ENCODE measurements at regions not wholly inside any gene's neighbourhood (a gene's known extent, or its start where the extent isn't known, plus 50 kb on each side); places are given as distances from the start of the nearest gene placed in this dataset.

- peaks cover 4 to 25% of the 10 kb centered on the region in 2 donors for H3K4me1 ChIP-seq (ENCODE audit: control insufficient read depth in 1 of 2, low read depth in 2 of 2)
- H3K36me3 ChIP-seq = no peaks in the 10 kb centered on the region
- TF ChIP-seq, protein P1, sequence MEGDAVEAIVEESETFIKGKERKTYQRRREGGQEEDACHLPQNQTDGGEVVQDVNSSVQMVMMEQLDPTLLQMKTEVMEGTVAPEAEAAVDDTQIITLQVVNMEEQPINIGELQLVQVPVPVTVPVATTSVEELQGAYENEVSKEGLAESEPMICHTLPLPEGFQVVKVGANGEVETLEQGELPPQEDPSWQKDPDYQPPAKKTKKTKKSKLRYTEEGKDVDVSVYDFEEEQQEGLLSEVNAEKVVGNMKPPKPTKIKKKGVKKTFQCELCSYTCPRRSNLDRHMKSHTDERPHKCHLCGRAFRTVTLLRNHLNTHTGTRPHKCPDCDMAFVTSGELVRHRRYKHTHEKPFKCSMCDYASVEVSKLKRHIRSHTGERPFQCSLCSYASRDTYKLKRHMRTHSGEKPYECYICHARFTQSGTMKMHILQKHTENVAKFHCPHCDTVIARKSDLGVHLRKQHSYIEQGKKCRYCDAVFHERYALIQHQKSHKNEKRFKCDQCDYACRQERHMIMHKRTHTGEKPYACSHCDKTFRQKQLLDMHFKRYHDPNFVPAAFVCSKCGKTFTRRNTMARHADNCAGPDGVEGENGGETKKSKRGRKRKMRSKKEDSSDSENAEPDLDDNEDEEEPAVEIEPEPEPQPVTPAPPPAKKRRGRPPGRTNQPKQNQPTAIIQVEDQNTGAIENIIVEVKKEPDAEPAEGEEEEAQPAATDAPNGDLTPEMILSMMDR (IDR thresholded peaks at IDR 0.05) = no peak
- H3K27ac ChIP-seq = peak overlapping the region; percentile 53 to 78
- no peaks in the 10 kb centered on the region for H3K9me3 ChIP-seq
- DNase-seq (ENCODE audit: low spot score) = no peak
- H3K4me3 ChIP-seq = no peak overlapping the region
- H3K27me3 ChIP-seq (replicated peaks; ENCODE audit: insufficient read depth) = no peaks in the 10 kb centered on the region
- ATAC-seq (ENCODE audit: insufficient number of reproducible peaks, low FRiP score, low read depth) = no peak
Measured at GRCh38 chrX:110414273-110414672, 55.6 kb downstream of the RTL9 start.

DNA sequence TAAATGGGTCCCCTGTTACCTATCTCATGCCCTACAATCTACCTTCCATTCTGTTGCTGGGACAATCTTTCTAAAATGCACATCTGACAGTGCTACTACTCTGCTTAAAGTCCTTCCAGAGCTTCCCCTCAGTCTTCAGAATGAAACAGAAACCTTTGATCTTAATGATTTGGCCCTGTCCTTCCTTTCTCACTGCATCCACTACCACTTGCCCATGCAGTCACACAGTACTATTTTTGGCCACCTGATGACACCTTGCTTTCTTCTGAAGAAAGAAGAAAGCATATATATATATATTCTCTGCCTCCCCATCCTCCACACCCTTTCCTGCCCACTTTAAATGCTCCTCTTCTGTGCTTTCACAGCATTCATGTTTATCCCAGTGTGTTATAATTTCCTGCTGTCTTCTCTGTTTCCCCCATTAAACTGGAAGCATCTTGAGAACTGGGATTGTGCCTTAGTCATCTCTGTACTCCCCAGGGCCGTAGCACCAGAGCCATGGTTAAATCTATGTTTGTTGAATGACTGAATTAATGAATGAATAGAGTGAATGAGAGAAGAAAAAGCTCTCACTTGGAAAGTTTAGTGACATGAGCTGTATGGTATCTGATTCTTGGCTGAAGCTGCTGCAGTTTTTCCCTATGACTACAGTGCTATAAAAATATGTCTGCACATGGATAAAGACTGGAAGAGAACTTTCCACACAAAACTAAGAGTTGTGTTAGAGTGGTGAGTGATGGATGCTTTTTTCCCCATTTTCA lies 56.2 kb downstream of the RTL9 start:
- Histone ChIP-seq H3K4me1 (ENCODE audit: control insufficient read depth in 1 of 2, low read depth in 2 of 2) (peaks cover 4 to 29% of the 10 kb centered on the region in 2 donors), H3K9me3 (no peaks in the 10 kb centered on the region), H3K27ac (peak overlapping the region; percentile 53 to 78), H3K36me3 (no peaks in the 10 kb centered on the region), H3K4me3 (no peak overlapping the region), H3K27me3 (replicated peaks; ENCODE audit: insufficient read depth) (no peaks in the 10 kb centered on the region)
- ATAC-seq (ENCODE audit: insufficient number of reproducible peaks, low FRiP score, low read depth) (peak; percentile 58), DNase-seq (ENCODE audit: low spot score) (no peak)
- TF ChIP-seq, protein P1 (IDR thresholded peaks at IDR 0.05) = no peak

- peaks cover 4 to 35% of the 10 kb centered on the region in 2 donors for H3K4me1 ChIP-seq (ENCODE audit: control insufficient read depth in 1 of 2, low read depth in 2 of 2)
- peak overlapping the region; percentile 47 to 78 for H3K27ac ChIP-seq
- ATAC-seq (ENCODE audit: insufficient number of reproducible peaks, low FRiP score, low read depth) = no peak
- no peak overlapping the region for H3K4me3 ChIP-seq
- H3K9me3 ChIP-seq = no peaks in the 10 kb centered on the region
- TF ChIP-seq, protein P1 (IDR thresholded peaks at IDR 0.05) = no peak
- no peaks in the 10 kb centered on the region for H3K36me3 ChIP-seq
- no peak for DNase-seq (ENCODE audit: low spot score)
- H3K27me3 ChIP-seq (replicated peaks; ENCODE audit: insufficient read depth) = no peaks in the 10 kb centered on the region
Measured at GRCh38 chrX:110415440-110416170, 57.0 kb downstream of the RTL9 start.

DNA sequence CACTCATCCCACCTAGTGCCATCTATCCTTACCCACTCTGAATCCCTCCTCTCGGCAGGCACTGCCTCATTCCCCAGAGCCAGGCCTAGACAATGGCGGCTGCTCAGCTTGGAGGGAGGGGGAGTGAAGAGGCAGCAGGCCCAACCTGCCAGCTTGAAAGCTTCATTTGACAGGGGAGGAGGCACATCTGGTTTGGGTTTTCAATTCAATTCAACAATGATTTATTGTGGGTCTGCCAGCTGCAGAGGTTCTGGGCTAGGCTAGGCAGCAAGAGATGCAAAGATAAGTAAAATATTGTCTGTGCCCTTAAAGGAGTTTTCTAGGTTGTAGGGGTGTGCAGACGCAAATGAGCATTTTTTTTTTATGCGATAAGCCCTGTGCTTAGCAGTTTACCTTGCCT lies 58.5 kb downstream of the RTL9 start:
- ATAC-seq (ENCODE audit: insufficient number of reproducible peaks, low FRiP score, low read depth) = no peak
- no peak for DNase-seq (ENCODE audit: low spot score)
- H3K4me1 ChIP-seq (ENCODE audit: control insufficient read depth in 1 of 2, low read depth in 2 of 2) = peaks cover 4 to 35% of the 10 kb centered on the region in 2 donors

More for the DNA sequence above, 58.5 kb downstream of the RTL9 start:
- no peak overlapping the region for H3K27ac ChIP-seq
- no peaks in the 10 kb centered on the region for H3K27me3 ChIP-seq (replicated peaks; ENCODE audit: insufficient read depth)
- H3K36me3 ChIP-seq = no peaks in the 10 kb centered on the region
- H3K4me3 ChIP-seq = no peak overlapping the region
- TF ChIP-seq, protein P1 (IDR thresholded peaks at IDR 0.05) = no peak
- no peaks in the 10 kb centered on the region for H3K9me3 ChIP-seq

Data from thoracic aorta (tissue), 2 donors.